ENCODE measurements at regions not wholly inside any gene's neighbourhood (a gene's known extent, or its start where the extent isn't known, plus 50 kb on each side); places are given as distances from the start of the nearest gene placed in this dataset.
"Not testable (repeated sequence)": the region's sequence is repeated elsewhere in the genome, so short reads cannot be mapped to it uniquely, and the experiment has no call there.

GRCh38 chr10:36534471-36535002 lies 590.9 kb upstream of the ANKRD30A start:
- DNase-seq: no peak

GRCh38 chr10:36533861-36534260 lies 591.5 kb upstream of the ANKRD30A start:
- DNase-seq: no peak

- DNase-seq: no peak
These were observed 592.1 kb upstream of the ANKRD30A start for GRCh38 chr10:36533316-36533715.

- DNase-seq: no peak
These were observed 593.8 kb upstream of the ANKRD30A start for GRCh38 chr10:36531621-36532020.

GRCh38 chr10:36526033-36526432 lies 599.4 kb upstream of the ANKRD30A start:
- no peak for DNase-seq

GRCh38 chr10:36524126-36524525 lies 601.3 kb upstream of the ANKRD30A start:
- DNase-seq: not testable (repeated sequence)

- DNase-seq: no peak
These were observed 605.5 kb upstream of the ANKRD30A start for GRCh38 chr10:36519909-36520308.

GRCh38 chr10:36516281-36516680 lies 609.1 kb upstream of the ANKRD30A start:
- no peak for DNase-seq

- no peak for DNase-seq
These were observed 610.1 kb upstream of the ANKRD30A start for GRCh38 chr10:36515319-36515718.

GRCh38 chr10:36507715-36508114 lies 617.7 kb upstream of the ANKRD30A start:
- no peak for DNase-seq

- DNase-seq: no peak
These were observed 618.5 kb upstream of the ANKRD30A start for GRCh38 chr10:36506697-36507496.

GRCh38 chr10:36506261-36506660 lies 619.1 kb upstream of the ANKRD30A start:
- no peak for DNase-seq

- DNase-seq: no peak
These were observed 620.6 kb upstream of the ANKRD30A start for GRCh38 chr10:36504758-36505157.

- no peak for DNase-seq
These were observed 625.1 kb upstream of the ANKRD30A start for GRCh38 chr10:36500266-36500665.

- no peak for DNase-seq
These were observed 625.7 kb upstream of the ANKRD30A start for GRCh38 chr10:36499693-36500092.

GRCh38 chr10:36496758-36497157 lies 628.6 kb upstream of the ANKRD30A start:
- DNase-seq: no peak

- DNase-seq: no peak
These were observed 631.0 kb upstream of the ANKRD30A start for GRCh38 chr10:36494371-36494770.

- DNase-seq: no peak
These were observed 631.9 kb upstream of the ANKRD30A start for GRCh38 chr10:36493516-36493880.

- DNase-seq: no peak
These were observed 632.5 kb upstream of the ANKRD30A start for GRCh38 chr10:36492590-36493515.

- DNase-seq: no peak
These were observed 633.5 kb upstream of the ANKRD30A start for GRCh38 chr10:36491926-36492325.

GRCh38 chr10:36489611-36490228 lies 635.7 kb upstream of the ANKRD30A start:
- DNase-seq: no peak

- DNase-seq: no peak
These were observed 636.2 kb upstream of the ANKRD30A start for GRCh38 chr10:36489181-36489580.

- no peak for DNase-seq
These were observed 636.8 kb upstream of the ANKRD30A start for GRCh38 chr10:36488579-36488978.
